Activated B cell treated with CpG ODN at 0.5 μM for 24 hours (primary cell): ENCODE measurements at regions not wholly inside any gene's neighbourhood (a gene's known extent, or its start where the extent isn't known, plus 50 kb on each side); places are given as distances from the start of the nearest gene placed in this dataset.

Experiments used
- ATAC-seq: fragments of 200-7000 bp; cut with Tn5 transposase; one replicate; pipeline ENCODE4 v1.10.0; 2021; ENCODE audit warnings: low read depth, mild to moderate bottlenecking, moderate library complexity
- CTCF ChIA-PET: fragments of 350-600 bp; sonication (Branson Sonifier 250); formaldehyde crosslinking; loops from one replicate; lab custom pipeline; 2021; ENCODE audit warnings: antibody characterized with exemption; lab: Charles Lee
- POLR2A ChIA-PET: fragments of 350-600 bp; sonication (Branson Sonifier 250); formaldehyde crosslinking; loops from one replicate; lab custom pipeline; 2021; ENCODE audit warnings: antibody characterized with exemption; lab: Charles Lee
- DNase-seq: peaks from one replicate; pipeline ENCODE4 v3.0.0; 2022
- H3K27ac Mint-ChIP-seq: one replicate; pipeline ENCODE4 v1.8.0; 2020; ENCODE audit warnings: mixed read lengths
- H3K27me3 Mint-ChIP-seq: one replicate; pipeline ENCODE4 v1.8.0; 2021; ENCODE audit warnings: mixed read lengths
- H3K36me3 Mint-ChIP-seq: one replicate; pipeline ENCODE4 v1.8.0; 2021; ENCODE audit warnings: low read depth, mixed read lengths
- H3K4me1 Mint-ChIP-seq: one replicate; pipeline ENCODE4 v1.8.0; 2021; ENCODE audit warnings: mixed read lengths
- H3K4me3 Mint-ChIP-seq: one replicate; pipeline ENCODE4 v1.8.0; 2020; ENCODE audit warnings: mild to moderate bottlenecking, mixed read lengths
- H3K9me3 Mint-ChIP-seq: one replicate; pipeline ENCODE4 v1.8.0; 2020; ENCODE audit warnings: mixed read lengths
- intact Hi-C: fragments of 100-400 bp; cut with micrococcal nuclease; formaldehyde crosslinking; loops from one replicate; pipeline ENCODE4 v1.15.1; 2024
- TF ChIP-seq, protein P1 (sequence below): fragments of 200-600 bp; IDR thresholded peaks from one replicate; pipeline ENCODE4 v1.8.0; 2022; ENCODE audit warnings: antibody characterized with exemption, mild to moderate bottlenecking

DNA sequence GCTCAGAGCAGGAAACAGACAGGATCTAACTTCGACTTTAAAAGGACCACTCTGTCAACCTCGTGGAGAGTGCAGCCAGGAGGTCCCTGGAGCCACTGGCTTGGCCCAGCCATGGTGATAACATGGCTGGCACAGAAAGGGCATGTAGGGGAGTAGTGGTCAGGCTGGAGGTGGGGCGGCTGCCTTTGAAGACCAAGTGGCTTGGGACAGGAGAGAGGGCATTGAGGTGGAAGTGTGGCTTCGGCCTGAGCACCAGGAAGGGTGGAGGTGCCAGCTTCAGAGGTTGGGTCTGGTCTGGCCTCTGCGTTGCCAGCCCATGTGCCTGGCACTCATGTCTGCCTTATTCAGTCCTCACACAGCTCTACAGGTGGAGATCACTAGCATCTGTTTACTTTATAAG is 270.0 kb downstream of the NSG2 start:
- no peaks in the 10 kb centered on the region for H3K36me3 Mint-ChIP-seq
- no peak for DNase-seq
- TF ChIP-seq, protein P1, sequence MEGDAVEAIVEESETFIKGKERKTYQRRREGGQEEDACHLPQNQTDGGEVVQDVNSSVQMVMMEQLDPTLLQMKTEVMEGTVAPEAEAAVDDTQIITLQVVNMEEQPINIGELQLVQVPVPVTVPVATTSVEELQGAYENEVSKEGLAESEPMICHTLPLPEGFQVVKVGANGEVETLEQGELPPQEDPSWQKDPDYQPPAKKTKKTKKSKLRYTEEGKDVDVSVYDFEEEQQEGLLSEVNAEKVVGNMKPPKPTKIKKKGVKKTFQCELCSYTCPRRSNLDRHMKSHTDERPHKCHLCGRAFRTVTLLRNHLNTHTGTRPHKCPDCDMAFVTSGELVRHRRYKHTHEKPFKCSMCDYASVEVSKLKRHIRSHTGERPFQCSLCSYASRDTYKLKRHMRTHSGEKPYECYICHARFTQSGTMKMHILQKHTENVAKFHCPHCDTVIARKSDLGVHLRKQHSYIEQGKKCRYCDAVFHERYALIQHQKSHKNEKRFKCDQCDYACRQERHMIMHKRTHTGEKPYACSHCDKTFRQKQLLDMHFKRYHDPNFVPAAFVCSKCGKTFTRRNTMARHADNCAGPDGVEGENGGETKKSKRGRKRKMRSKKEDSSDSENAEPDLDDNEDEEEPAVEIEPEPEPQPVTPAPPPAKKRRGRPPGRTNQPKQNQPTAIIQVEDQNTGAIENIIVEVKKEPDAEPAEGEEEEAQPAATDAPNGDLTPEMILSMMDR, result no peak
- ChIA-PET POLR2A (no interaction called here), CTCF (no interaction called here)
- H3K27me3 Mint-ChIP-seq, result peaks cover 29% of the 10 kb centered on the region
- H3K27ac Mint-ChIP-seq, result no peak overlapping the region
- no peak overlapping the region for H3K4me3 Mint-ChIP-seq
- peaks cover 2% of the 10 kb centered on the region for H3K4me1 Mint-ChIP-seq
- ATAC-seq, result no peak
- peaks cover 5% of the 10 kb centered on the region for H3K9me3 Mint-ChIP-seq
- intact Hi-C loops, result no loop called here

DNA sequence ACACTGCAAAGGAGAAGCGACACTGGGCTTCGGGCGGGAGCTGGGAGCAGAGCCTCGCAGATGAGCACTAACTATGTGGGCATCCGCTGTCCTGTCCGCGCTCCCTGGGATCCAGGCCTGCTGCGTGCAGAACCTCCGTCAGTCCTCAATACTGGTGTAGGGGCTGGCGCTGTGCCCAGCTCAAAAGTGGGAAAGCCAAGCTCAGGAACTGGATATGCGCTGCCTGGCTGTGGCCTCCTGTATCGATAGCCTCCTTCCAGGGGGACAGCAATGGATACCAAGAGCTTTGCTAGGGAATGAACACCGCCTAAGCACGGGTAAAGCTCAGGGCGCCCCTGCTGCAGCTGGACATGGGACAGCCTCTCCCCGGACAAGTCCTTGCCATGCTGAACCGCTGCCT is 270.4 kb downstream of the NSG2 start:
- no peaks in the 10 kb centered on the region for H3K36me3 Mint-ChIP-seq
- no peak for ATAC-seq
- no peak overlapping the region for H3K4me3 Mint-ChIP-seq
- peaks cover 26% of the 10 kb centered on the region for H3K27me3 Mint-ChIP-seq
- H3K9me3 Mint-ChIP-seq, result peaks cover 5% of the 10 kb centered on the region
- no peak for DNase-seq
- intact Hi-C loops, result no loop called here
- CTCF ChIA-PET, result no interaction called here
- no peaks in the 10 kb centered on the region for H3K4me1 Mint-ChIP-seq
- H3K27ac Mint-ChIP-seq, result no peak overlapping the region
- TF ChIP-seq, protein P1, result no peak
- POLR2A ChIA-PET, result no interaction called here

DNA sequence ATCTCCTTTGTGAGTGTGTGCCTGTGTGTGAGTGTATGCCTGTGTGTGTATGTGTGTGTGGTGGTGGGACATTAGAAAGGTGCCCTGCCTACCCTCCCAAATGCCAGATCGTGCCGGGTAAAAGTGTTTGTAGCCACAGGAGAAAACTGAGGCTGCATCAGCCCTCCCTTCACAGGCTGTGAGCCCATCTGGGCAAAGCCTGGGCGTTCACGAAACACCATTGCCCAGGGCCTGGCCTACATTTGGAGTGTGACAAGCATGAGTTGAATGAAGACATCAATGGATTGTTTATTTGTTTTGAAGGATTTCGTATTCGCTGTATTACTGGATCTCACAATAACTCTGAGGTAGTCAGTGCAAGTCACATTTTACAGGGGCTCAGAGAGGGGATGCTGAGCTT is 270.8 kb downstream of the NSG2 start:
- POLR2A ChIA-PET, result no interaction called here
- TF ChIP-seq, protein P1, result no peak

DNA sequence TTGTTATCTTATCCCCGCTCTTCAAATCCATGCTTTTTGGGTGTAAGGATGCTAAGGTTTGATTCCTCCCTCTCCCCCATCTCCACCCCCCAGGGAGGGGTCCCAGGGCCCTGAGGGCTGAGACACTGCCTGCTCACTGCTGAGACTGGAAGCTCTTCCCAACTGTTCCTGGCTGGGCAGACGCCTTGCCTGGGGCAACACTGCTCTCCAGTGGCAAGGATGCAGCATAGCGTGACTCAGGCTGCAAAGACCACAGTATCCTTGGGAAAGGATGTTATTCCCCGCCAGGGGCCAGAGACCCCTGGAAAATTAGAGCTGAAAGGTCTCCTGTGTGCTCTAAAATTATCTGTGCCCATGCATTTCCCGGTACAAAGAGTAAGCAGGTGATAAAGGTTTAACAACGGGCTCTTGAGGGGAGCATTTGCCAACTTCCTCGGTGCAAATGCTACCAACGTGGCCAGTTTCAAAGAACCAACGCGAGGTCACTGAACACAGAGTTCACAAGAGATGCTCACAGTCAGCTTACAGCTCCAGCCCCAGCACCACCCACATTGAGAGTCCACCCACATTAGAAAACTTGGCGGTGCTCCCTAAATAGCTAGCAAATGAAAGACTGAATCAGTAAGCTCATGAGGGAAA is 271.9 kb downstream of the NSG2 start:
- peaks cover 31% of the 10 kb centered on the region for H3K27me3 Mint-ChIP-seq
- H3K4me3 Mint-ChIP-seq, result no peak overlapping the region
- POLR2A ChIA-PET, result no interaction called here
- H3K9me3 Mint-ChIP-seq, result peaks cover 5% of the 10 kb centered on the region
- DNase-seq (no peak), ATAC-seq (no peak)
- CTCF ChIA-PET, result interaction anchor here (0.9 kb wide), 1 partner anchor 1023 kb away, joined by 3 read pairs; no protein-coding TSS in a partner anchor
- intact Hi-C loops, result no loop called here
- TF ChIP-seq, protein P1, result no peak
- H3K4me1 Mint-ChIP-seq, result no peaks in the 10 kb centered on the region
- H3K36me3 Mint-ChIP-seq, result no peaks in the 10 kb centered on the region
- no peak overlapping the region for H3K27ac Mint-ChIP-seq

More for the DNA sequence above, 270.8 kb downstream of the NSG2 start:
- peaks cover 26% of the 10 kb centered on the region for H3K27me3 Mint-ChIP-seq
- intact Hi-C loops, result no loop called here
- peaks cover 5% of the 10 kb centered on the region for H3K9me3 Mint-ChIP-seq
- no peaks in the 10 kb centered on the region for H3K36me3 Mint-ChIP-seq
- no peak overlapping the region for H3K4me3 Mint-ChIP-seq
- no peaks in the 10 kb centered on the region for H3K4me1 Mint-ChIP-seq
- CTCF ChIA-PET, result no interaction called here
- H3K27ac Mint-ChIP-seq, result no peak overlapping the region
- ATAC-seq (no peak), DNase-seq (no peak)

DNA sequence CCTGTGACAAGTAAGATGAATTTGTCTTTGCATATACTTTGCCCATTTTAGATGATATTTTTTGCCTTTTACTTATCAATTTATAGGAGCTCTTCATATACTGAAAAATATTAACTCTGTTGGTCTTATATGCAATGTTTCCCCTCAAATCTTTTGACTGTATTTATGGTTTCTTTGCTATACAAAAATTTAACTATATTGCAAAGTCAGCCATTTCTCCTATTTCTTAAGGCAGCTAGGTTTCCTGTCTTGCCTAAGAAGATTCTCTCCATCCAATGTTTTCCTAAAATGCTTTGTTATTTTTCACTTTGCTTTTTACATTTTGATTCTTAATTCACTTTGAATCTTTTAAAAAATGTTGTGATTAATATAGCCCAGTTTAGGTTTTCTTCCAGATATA is 273.1 kb downstream of the NSG2 start:
- H3K36me3 Mint-ChIP-seq, result no peaks in the 10 kb centered on the region
- H3K9me3 Mint-ChIP-seq, result peaks cover 5% of the 10 kb centered on the region
- H3K4me1 Mint-ChIP-seq, result no peaks in the 10 kb centered on the region
- intact Hi-C loops, result no loop called here
- POLR2A ChIA-PET, result no interaction called here
- TF ChIP-seq, protein P1, result no peak
- ATAC-seq (no peak), DNase-seq (no peak)
- no peak overlapping the region for H3K27ac Mint-ChIP-seq
- H3K27me3 Mint-ChIP-seq, result peaks cover 25% of the 10 kb centered on the region
- H3K4me3 Mint-ChIP-seq, result no peak overlapping the region
- CTCF ChIA-PET, result no interaction called here
